DOHH2 (cell line): ENCODE measurements at regions not wholly inside any gene's neighbourhood (a gene's known extent, or its start where the extent isn't known, plus 50 kb on each side); places are given as distances from the start of the nearest gene placed in this dataset.

Source experiments
- H3F3A ChIP-seq: fragments of 200-600 bp; sonication (generic), shearing (Covaris generic); 2 replicates; pipeline ENCODE4 v1.6.0; 2016; ENCODE audit warnings: antibody characterized with exemption, mild to moderate bottlenecking; ENCODE audit not compliant: control insufficient read depth, insufficient read depth
- H3K27ac ChIP-seq: fragments of 200-600 bp; sonication (generic); 2 replicates; pipeline ENCODE4 v1.5.1; 2014; ENCODE audit warnings: low read depth, mild to moderate bottlenecking, low read length, moderate library complexity
- H3K27me3 ChIP-seq: fragments of 200-600 bp; sonication (generic); 2 replicates; pipeline ENCODE4 v1.6.1; 2014; ENCODE audit warnings: mild to moderate bottlenecking, low read length, mixed read lengths; ENCODE audit not compliant: control insufficient read depth
- H3K36me3 ChIP-seq: fragments of 200-600 bp; sonication (generic); 2 replicates; pipeline ENCODE4 v1.6.1; 2014; ENCODE audit warnings: mild to moderate bottlenecking, low read length, moderate library complexity, mixed read lengths; ENCODE audit not compliant: control insufficient read depth
- H3K4me1 ChIP-seq: fragments of 200-600 bp; sonication (generic); 2 replicates; pipeline ENCODE4 v1.6.1; 2014; ENCODE audit warnings: mild to moderate bottlenecking, low read length, mixed read lengths; ENCODE audit not compliant: control insufficient read depth
- H3K4me2 ChIP-seq: fragments of 200-600 bp; sonication (generic); 2 replicates; pipeline ENCODE4 v1.6.0; 2014; ENCODE audit warnings: mild to moderate bottlenecking, low read length, moderate library complexity
- H3K4me3 ChIP-seq: fragments of 200-600 bp; sonication (generic); 2 replicates; pipeline ENCODE4 v1.5.1; 2014; ENCODE audit warnings: mild to moderate bottlenecking, low read length, mixed read lengths
- H3K79me2 ChIP-seq: fragments of 200-600 bp; sonication (generic); 2 replicates; pipeline ENCODE4 v1.6.1; 2014; ENCODE audit warnings: mild to moderate bottlenecking, low read length, mixed read lengths; ENCODE audit not compliant: control insufficient read depth
- H3K9me2 ChIP-seq: fragments of 200-600 bp; sonication (generic); replicated peaks from 2 replicates; pipeline ENCODE4 v1.6.1; 2014; ENCODE audit warnings: mild to moderate bottlenecking, low read length, mixed read lengths; ENCODE audit not compliant: control insufficient read depth
- H3K9me3 ChIP-seq: fragments of 200-600 bp; sonication (generic); 2 replicates; pipeline ENCODE4 v1.6.1; 2014; ENCODE audit warnings: antibody characterized with exemption, low read length, mixed read lengths; ENCODE audit not compliant: control insufficient read depth, insufficient read depth
- H4K20me1 ChIP-seq: fragments of 200-600 bp; sonication (generic); 2 replicates; pipeline ENCODE4 v1.6.0; 2014; ENCODE audit warnings: low read depth, mild to moderate bottlenecking, antibody characterized with exemption, low read length, moderate library complexity; ENCODE audit not compliant: control insufficient read depth, insufficient read depth
- EZH2phosphoT487 ChIP-seq: fragments of 200-600 bp; sonication (generic); IDR thresholded peaks from 2 replicates; pipeline ENCODE4 v1.6.1; 2017; ENCODE audit warnings: borderline replicate concordance, mild to moderate bottlenecking, antibody characterized with exemption, low read length, moderate library complexity, mixed read lengths
- TF ChIP-seq, protein P1 (sequence below): fragments of 200-600 bp; sonication (generic); IDR thresholded peaks from one replicate; pipeline ENCODE4 v1.5.1; 2014; ENCODE audit warnings: antibody characterized with exemption, mild to moderate bottlenecking, low read depth, low read length; ENCODE audit not compliant: poor library complexity, severe bottlenecking

DNA sequence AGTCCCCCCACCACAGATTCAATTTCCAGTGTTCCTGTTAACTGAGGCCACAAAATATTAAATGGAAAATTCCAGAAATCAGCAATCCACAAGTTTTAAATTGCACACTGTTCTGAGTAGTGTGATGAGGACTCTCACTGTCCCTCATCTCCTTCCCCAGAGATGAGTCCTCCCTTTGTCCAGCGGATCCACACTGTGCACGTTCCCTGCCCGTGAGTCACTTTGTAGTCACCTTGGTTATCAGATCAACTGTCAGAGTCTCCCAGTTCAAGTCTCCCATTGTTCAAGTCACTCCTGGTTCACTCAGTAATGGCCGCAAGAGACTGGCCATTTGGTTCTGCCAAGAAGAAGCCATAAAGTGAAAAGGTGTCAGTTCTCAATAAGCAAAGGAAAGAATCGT lies 168.6 kb upstream of the AFDN start:
- no peak overlapping the region for H3K27ac ChIP-seq
- H3K79me2 ChIP-seq = no peaks in the 10 kb centered on the region
- no peaks in the 10 kb centered on the region for H3K36me3 ChIP-seq
- H3K9me2 ChIP-seq = no peaks in the 10 kb centered on the region
- H3K27me3 ChIP-seq = no peaks in the 10 kb centered on the region
- H3K4me3 ChIP-seq = no peak overlapping the region
- TF ChIP-seq, protein P1, sequence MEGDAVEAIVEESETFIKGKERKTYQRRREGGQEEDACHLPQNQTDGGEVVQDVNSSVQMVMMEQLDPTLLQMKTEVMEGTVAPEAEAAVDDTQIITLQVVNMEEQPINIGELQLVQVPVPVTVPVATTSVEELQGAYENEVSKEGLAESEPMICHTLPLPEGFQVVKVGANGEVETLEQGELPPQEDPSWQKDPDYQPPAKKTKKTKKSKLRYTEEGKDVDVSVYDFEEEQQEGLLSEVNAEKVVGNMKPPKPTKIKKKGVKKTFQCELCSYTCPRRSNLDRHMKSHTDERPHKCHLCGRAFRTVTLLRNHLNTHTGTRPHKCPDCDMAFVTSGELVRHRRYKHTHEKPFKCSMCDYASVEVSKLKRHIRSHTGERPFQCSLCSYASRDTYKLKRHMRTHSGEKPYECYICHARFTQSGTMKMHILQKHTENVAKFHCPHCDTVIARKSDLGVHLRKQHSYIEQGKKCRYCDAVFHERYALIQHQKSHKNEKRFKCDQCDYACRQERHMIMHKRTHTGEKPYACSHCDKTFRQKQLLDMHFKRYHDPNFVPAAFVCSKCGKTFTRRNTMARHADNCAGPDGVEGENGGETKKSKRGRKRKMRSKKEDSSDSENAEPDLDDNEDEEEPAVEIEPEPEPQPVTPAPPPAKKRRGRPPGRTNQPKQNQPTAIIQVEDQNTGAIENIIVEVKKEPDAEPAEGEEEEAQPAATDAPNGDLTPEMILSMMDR = no peak
- no peak for TF ChIP-seq EZH2phosphoT487
- H4K20me1 ChIP-seq = no peaks in the 10 kb centered on the region
- no peaks in the 10 kb centered on the region for H3F3A ChIP-seq
- H3K4me2 ChIP-seq = no peak overlapping the region
- no peaks in the 10 kb centered on the region for H3K4me1 ChIP-seq
- H3K9me3 ChIP-seq = no peaks in the 10 kb centered on the region; the same call in 1 of the 2 replicates

DNA sequence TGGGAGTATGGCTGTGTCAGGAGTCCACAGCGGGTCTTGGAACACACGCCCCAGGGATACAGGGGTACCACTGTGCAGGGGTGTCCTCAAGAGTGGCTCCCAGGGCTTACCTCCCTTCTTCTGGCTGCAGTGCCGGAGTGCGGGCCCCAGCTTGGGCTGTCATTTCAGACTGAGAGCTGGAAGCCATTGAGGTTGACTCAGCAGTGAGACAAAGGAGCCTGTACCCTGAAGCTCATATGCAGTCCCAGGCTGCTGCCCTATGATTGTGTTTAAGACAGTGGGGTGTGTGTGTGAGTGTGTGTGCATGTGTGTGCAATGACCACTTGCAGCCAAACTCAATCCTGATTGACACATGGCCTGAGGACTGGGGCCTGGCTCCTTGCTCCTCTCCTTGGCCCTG lies 167.7 kb upstream of the AFDN start:
- Histone ChIP-seq H3F3A (no peaks in the 10 kb centered on the region), H3K9me2 (no peaks in the 10 kb centered on the region), H3K79me2 (no peaks in the 10 kb centered on the region), H3K4me1 (no peaks in the 10 kb centered on the region), H3K36me3 (no peaks in the 10 kb centered on the region), H3K4me3 (no peak overlapping the region), H3K4me2 (no peak overlapping the region), H4K20me1 (no peaks in the 10 kb centered on the region), H3K9me3 (no peaks in the 10 kb centered on the region; the same call in 1 of the 2 replicates), H3K27ac (no peak overlapping the region), H3K27me3 (no peaks in the 10 kb centered on the region)
- TF ChIP-seq EZH2phosphoT487 = no peak
- TF ChIP-seq, protein P1 = no peak

DNA sequence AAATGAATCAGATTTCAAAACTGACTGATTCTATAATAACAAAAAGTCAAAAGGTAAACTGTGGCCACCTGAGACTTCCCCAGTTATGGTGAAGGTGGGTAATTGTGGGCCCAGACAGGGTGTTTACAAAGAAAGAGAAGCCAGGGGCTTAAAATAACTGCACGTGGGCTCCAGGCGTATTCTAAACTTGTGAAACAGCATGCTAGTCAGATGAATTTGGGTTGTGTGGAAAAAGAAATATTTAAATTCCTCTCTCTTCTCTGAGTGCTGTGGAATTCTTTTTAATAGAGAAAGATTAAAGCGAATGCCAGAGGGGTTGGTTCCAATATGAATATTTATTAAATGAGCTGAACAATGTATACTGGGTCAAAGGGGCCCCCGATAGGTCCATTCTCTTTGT lies 166.3 kb upstream of the AFDN start:
- no peaks in the 10 kb centered on the region for H3K4me1 ChIP-seq
- H3K36me3 ChIP-seq = no peaks in the 10 kb centered on the region
- no peaks in the 10 kb centered on the region for H3K27me3 ChIP-seq
- H3K9me3 ChIP-seq = no peaks in the 10 kb centered on the region
- no peaks in the 10 kb centered on the region for H4K20me1 ChIP-seq
- no peaks in the 10 kb centered on the region for H3K9me2 ChIP-seq
- no peak overlapping the region for H3K27ac ChIP-seq
- H3K4me2 ChIP-seq = no peak overlapping the region
- TF ChIP-seq, protein P1 = no peak
- TF ChIP-seq EZH2phosphoT487 = no peak
- H3K4me3 ChIP-seq = no peak overlapping the region
- no peaks in the 10 kb centered on the region for H3K79me2 ChIP-seq
- H3F3A ChIP-seq = no peaks in the 10 kb centered on the region

DNA sequence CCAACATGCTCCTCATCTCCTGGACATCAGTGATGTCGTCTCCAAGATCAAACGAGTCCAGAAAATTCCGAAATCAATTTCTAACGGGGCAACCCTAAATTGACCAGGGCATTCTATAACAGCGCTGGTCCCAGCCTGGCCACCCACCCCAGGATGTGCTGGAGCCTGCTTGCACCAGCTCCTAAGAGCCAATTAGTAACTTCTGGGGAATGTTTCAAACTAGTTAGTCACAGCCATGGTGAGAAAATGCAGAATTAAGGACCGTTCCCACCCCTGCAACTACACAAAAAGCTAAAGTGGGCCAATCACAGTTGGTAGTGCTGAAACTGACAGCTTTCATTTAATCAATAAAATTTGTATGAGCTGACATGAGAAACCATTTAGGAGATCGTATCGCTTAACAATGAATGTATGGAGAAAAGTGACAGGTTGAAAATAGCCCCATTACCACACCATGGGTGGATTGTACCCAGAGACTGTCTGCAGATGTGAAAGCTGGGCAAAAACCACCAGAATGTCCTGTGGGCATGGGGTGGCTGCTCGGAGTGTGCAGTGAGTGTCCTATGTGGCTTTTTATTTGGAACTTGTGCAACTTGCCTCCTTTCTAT lies 165.7 kb upstream of the AFDN start:
- Histone ChIP-seq H3K4me2 (no peak overlapping the region), H3K79me2 (no peaks in the 10 kb centered on the region), H3F3A (no peaks in the 10 kb centered on the region), H3K4me3 (no peak overlapping the region), H3K27ac (no peak overlapping the region), H3K9me3 (no peaks in the 10 kb centered on the region), H4K20me1 (no peaks in the 10 kb centered on the region), H3K9me2 (no peaks in the 10 kb centered on the region), H3K27me3 (no peaks in the 10 kb centered on the region), H3K36me3 (no peaks in the 10 kb centered on the region), H3K4me1 (no peaks in the 10 kb centered on the region)
- TF ChIP-seq EZH2phosphoT487 = no peak
- TF ChIP-seq, protein P1 = no peak
